Right atrium auricular region (tissue), 2 donors: ENCODE measurements at regions not wholly inside any gene's neighbourhood (a gene's known extent, or its start where the extent isn't known, plus 50 kb on each side); places are given as distances from the start of the nearest gene placed in this dataset.

ENCODE experiments used
- DNase-seq: peaks from one replicate; pipeline ENCODE4 v3.0.0-alpha.2; 2019; ENCODE audit warnings: low spot score
- H3K27ac ChIP-seq, 2 donors: fragments of 200-600 bp; sonication (generic); 1 replicate in 1 of 2; 2 replicates in 1 of 2; pipeline ENCODE4 v1.5.1; 2016 to 2019
- H3K27me3 ChIP-seq, 2 donors: fragments of 200-600 bp; sonication (generic); one replicate each; pipeline versions ENCODE4 v1.5.1 to v1.6.0; 2017 to 2019
- H3K36me3 ChIP-seq: fragments of 200-600 bp; sonication (generic); one replicate; pipeline ENCODE4 v1.5.1; 2016
- H3K4me1 ChIP-seq, 2 donors: fragments of 200-600 bp; sonication (generic); one replicate each; pipeline versions ENCODE4 v1.5.1 to v1.6.0; 2017 to 2019
- H3K4me3 ChIP-seq, 2 donors: fragments of 200-600 bp; sonication (generic); 1 replicate in 1 of 2; 2 replicates in 1 of 2; pipeline ENCODE4 v1.5.1; 2017 to 2019; ENCODE audit warnings: mild to moderate bottlenecking in 1 of 2, moderate library complexity in 1 of 2
- H3K9me3 ChIP-seq, 2 donors: fragments of 200-600 bp; sonication (generic); one replicate each; pipeline ENCODE4 v1.5.1; 2019
- TF ChIP-seq, protein P1 (sequence below), 2 donors: fragments of 200-600 bp; sonication (generic); IDR thresholded peaks; one replicate each; pipeline ENCODE4 v1.5.1; 2019; ENCODE audit warnings: antibody characterized with exemption in 2 of 2

DNA sequence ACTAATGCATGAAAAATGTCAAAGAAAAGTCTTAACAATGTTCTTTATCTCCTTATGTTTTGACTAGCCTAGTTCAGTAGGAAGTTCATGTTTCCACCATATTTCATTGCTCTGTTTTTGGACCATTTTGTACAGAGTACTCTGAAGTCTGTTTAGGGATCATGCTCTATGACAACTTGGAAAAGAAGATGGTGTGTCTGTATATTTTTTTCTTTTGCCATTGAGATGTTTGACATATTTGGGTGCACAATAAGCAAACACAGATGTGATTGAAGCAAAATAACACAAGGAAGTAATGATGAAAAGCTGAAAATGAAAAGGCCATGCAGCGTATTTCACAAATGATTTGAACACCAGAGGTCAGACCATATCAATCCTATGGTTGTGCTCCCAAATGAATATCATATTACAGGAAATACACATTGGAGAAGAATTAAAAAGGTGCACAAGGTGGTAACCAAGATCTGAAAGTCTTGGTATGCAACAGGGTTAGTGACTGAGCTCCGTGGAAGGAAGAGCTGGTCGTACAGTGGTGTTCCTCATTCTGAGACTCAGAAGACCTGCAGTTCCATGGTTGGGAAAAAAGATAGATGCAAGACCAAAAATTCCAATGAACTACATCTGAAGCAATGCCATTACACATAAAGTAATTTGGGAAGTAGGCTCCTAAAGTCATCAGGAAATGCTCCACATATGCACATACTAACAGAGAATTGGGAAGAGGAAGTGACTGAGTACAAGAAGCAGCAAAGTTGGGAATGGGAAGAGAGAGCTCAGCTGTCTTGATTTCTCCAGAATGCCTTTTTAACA is 463.5 kb downstream of the LMO4 start:
- no peak for DNase-seq
- no peaks in the 10 kb centered on the region for H3K4me1 ChIP-seq
- TF ChIP-seq, protein P1, sequence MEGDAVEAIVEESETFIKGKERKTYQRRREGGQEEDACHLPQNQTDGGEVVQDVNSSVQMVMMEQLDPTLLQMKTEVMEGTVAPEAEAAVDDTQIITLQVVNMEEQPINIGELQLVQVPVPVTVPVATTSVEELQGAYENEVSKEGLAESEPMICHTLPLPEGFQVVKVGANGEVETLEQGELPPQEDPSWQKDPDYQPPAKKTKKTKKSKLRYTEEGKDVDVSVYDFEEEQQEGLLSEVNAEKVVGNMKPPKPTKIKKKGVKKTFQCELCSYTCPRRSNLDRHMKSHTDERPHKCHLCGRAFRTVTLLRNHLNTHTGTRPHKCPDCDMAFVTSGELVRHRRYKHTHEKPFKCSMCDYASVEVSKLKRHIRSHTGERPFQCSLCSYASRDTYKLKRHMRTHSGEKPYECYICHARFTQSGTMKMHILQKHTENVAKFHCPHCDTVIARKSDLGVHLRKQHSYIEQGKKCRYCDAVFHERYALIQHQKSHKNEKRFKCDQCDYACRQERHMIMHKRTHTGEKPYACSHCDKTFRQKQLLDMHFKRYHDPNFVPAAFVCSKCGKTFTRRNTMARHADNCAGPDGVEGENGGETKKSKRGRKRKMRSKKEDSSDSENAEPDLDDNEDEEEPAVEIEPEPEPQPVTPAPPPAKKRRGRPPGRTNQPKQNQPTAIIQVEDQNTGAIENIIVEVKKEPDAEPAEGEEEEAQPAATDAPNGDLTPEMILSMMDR (IDR thresholded peaks at IDR 0.05), result no peak

DNA sequence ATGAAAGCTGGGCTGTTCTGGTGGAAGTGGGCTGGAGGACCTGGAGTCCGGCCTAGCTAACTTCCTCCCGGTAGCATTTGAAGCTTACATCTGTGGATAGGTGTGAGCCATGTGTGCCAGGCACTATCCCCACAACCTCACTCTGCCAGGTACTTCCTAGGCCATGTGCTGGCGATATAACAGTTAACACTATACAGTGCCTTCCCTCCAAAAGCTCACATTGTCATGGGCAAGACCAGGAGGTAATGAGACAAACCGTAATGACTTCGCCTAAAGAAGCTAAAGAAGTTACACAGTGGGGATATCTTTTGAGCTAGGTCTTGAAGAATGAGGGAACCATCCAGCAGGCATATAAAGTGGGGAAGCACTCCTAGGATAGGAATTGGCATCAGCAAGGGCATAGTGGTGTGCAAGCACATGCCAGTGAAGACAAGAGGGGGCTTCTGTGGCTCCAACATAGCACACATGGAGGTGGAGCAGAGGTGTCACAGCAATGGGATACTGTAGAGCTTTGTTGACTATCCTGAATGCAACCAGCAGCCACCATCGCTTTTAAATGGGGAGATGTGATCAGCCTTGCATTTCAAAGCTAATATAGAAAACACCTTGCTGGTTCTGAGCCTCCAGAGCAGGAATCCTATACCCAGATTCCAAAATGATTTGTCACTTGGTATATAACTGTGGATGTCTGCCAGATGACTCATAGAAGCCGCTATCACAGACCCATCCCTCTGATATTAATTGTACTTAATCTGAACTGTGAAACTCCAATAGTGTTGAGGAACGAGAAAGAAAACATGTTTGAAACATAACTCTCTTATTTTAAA is 466.3 kb downstream of the LMO4 start:
- no peaks in the 10 kb centered on the region for H3K36me3 ChIP-seq
- DNase-seq, result no peak
- H3K9me3 ChIP-seq, result no peaks in the 10 kb centered on the region
- H3K4me3 ChIP-seq, result no peak overlapping the region
- no peaks in the 10 kb centered on the region for H3K4me1 ChIP-seq
- H3K27ac ChIP-seq, result no peak overlapping the region
- TF ChIP-seq, protein P1 (IDR thresholded peaks at IDR 0.05), result no peak
- H3K27me3 ChIP-seq, result no peaks in the 10 kb centered on the region

More for the DNA sequence above, 463.5 kb downstream of the LMO4 start:
- no peaks in the 10 kb centered on the region for H3K9me3 ChIP-seq
- no peaks in the 10 kb centered on the region for H3K27me3 ChIP-seq
- H3K36me3 ChIP-seq, result no peaks in the 10 kb centered on the region
- no peak overlapping the region for H3K4me3 ChIP-seq
- no peak overlapping the region for H3K27ac ChIP-seq

DNA sequence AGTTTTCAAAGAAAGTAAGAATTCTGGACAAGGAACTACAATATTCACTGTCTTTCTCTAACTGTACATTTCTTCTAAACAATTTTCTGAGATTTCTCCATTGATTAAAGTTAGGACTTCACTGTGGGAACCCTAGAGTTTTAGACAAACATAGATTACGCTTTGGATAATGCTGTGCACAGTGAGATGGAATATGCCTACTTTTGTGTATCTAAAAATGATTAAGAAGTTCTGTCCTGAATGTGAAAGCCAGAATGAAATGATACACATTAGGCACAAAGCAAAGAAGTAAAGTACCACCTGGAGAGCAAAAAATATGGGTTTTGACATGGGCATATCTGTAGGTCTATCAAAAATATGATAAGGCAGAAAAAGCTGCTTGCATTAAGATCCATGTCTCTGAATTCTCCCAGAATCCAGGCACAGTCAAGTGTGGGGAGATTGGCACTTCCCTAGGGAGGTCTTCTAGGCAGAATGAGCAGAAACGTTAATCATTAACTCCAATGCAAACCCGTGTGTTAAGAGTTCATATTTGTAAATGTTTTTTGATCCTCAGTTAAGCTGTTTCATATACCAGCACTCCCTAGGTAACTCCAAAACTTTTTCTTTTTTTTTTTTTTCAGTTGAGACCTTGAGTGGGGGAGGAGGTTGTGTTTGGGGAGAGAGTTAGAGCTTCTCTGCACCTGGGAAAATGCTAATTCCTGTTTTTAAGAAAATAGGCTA is 467.1 kb downstream of the LMO4 start:
- Histone ChIP-seq H3K27ac (no peak overlapping the region), H3K4me1 (no peaks in the 10 kb centered on the region), H3K36me3 (no peaks in the 10 kb centered on the region), H3K9me3 (no peaks in the 10 kb centered on the region), H3K27me3 (no peaks in the 10 kb centered on the region), H3K4me3 (no peak overlapping the region)
- TF ChIP-seq, protein P1 (IDR thresholded peaks at IDR 0.05), result no peak
- no peak for DNase-seq

DNA sequence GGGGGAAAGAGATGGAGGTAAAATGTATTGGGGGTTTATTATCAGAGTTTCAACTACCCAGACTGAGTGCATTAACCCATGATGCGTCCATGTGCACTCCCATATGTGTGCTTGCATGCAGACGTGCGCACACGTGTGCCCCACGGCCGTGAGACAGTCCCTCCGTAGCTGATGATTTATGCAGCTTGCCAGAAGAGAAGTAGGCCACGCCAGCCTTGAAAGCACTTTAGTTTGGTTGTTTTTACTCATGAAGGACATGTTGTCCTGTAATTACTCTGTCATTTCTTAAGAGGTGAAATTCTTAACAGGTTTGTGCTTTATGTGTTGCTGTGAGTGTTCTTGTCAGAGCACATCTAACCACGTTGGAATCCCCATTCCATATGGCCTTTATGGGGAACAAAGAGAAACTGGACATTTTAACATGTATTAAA is 467.8 kb downstream of the LMO4 start:
- H3K36me3 ChIP-seq, result no peaks in the 10 kb centered on the region
- no peak overlapping the region for H3K4me3 ChIP-seq
- H3K4me1 ChIP-seq, result no peaks in the 10 kb centered on the region
- no peaks in the 10 kb centered on the region for H3K27me3 ChIP-seq
- H3K27ac ChIP-seq, result no peak overlapping the region
- no peak for DNase-seq
- H3K9me3 ChIP-seq, result no peaks in the 10 kb centered on the region
- TF ChIP-seq, protein P1 (IDR thresholded peaks at IDR 0.05), result no peak

DNA sequence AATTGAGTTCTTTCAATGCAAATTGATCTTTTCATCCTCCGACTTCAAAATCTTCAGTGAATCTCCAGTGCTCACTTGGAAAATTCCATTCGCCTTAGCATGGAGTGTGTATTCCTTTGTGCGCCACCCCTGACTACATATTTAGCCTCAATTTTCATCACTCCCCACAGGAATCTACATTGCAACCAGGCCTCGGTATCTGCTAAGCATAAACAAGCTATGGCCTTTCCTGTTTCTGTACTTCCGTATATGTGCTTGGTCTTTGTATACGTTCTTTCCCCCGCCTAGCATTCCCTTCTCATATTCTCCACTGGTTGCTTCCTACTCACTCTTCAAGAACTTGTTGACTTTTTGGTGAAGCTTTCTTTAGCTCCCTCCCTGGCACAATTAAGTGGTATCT is 470.8 kb downstream of the LMO4 start:
- no peak overlapping the region for H3K4me3 ChIP-seq
- H3K9me3 ChIP-seq, result no peaks in the 10 kb centered on the region
- no peak overlapping the region for H3K27ac ChIP-seq
- TF ChIP-seq, protein P1 (IDR thresholded peaks at IDR 0.05), result no peak
- no peaks in the 10 kb centered on the region for H3K36me3 ChIP-seq
- H3K4me1 ChIP-seq, result no peaks in the 10 kb centered on the region
- H3K27me3 ChIP-seq, result no peaks in the 10 kb centered on the region
- DNase-seq, result no peak
